ENCODE measurements at regions not wholly inside any gene's neighbourhood (a gene's known extent, or its start where the extent isn't known, plus 50 kb on each side); places are given as distances from the start of the nearest gene placed in this dataset.

- H3K23ac ChIP-seq (ENCODE audit: low read depth, low read length), result no peak overlapping the region
- dilution Hi-C loops (cut with HindIII; ENCODE audit: low sequenced_read_pairs, unreplicated experiment) (no loop called here), in situ Hi-C loops (cut with MboI; ENCODE audit: low sequenced_read_pairs) (no loop called here), intact Hi-C loops (cut with micrococcal nuclease) (no loop called here)
- H4K5ac ChIP-seq (ENCODE audit: low read depth, low read length), result no peak overlapping the region
- DNase-seq (no peak), ATAC-seq (ENCODE audit: low read depth) (no peak)
- no peak overlapping the region for H2AFZ ChIP-seq (replicated peaks; ENCODE audit: low read length, poor library complexity)
- H3K14ac ChIP-seq (replicated peaks; ENCODE audit: low read depth, low read length), result no peak overlapping the region
- no peak overlapping the region for H3K56ac ChIP-seq (ENCODE audit: extremely low read depth, insufficient read depth, low read length)
- no peak overlapping the region for H2AK9ac ChIP-seq (replicated peaks; ENCODE audit: low read depth, low read length, poor library complexity)
- no peaks in the 10 kb centered on the region for H3K27me3 ChIP-seq (ENCODE audit: control insufficient read depth, insufficient read depth, low read length)
- H2BK120ac ChIP-seq (ENCODE audit: low read depth, low read length), result no peak overlapping the region
- no peaks in the 10 kb centered on the region for H3K4me1 ChIP-seq (ENCODE audit: control insufficient read depth, insufficient read depth, low read length)
- H3K9me1 ChIP-seq (ENCODE audit: insufficient read depth, low read length), result no peaks in the 10 kb centered on the region
- no peak overlapping the region for H4K91ac ChIP-seq (ENCODE audit: insufficient read depth, low read depth, low read length)
- ChIA-PET CTCF (no interaction called here), POLR2A (ENCODE audit: unreplicated experiment) (no interaction called here)
- no peak overlapping the region for H3K4me2 ChIP-seq (ENCODE audit: low read depth, low read length)
- H3K79me1 ChIP-seq (ENCODE audit: low read depth in 1 of 2, low read length in 2 of 2), result no peaks in the 10 kb centered on the region
- WGBS, 2 experiments (ENCODE audit: extremely low coverage in 2 of 2, insufficient read length in 1 of 2), result 0% methylated on average over 1 of the region's 3 CpGs; no CpG with 5 or more reads in 1 of the 2 experiments
- H3K27ac ChIP-seq (ENCODE audit: insufficient read depth, low read length), result no peak overlapping the region
- no peak overlapping the region for H3K9ac ChIP-seq (ENCODE audit: low read depth, low read length)
- no peak overlapping the region for H2BK20ac ChIP-seq (ENCODE audit: low read depth, low read length)
- H3K36me3 ChIP-seq (ENCODE audit: control insufficient read depth, insufficient read depth, low read length), result no peaks in the 10 kb centered on the region
- no peak overlapping the region for H3K4ac ChIP-seq (ENCODE audit: low read depth, low read length)
- no peak overlapping the region for H2BK15ac ChIP-seq (ENCODE audit: low read depth, low read length)
- no peak overlapping the region for H2AK5ac ChIP-seq (ENCODE audit: low read depth, low read length)
- BruUV-seq (replicated peaks), result no TSS peak
- H4K20me1 ChIP-seq (ENCODE audit: insufficient read depth, low read length), result no peaks in the 10 kb centered on the region
- H3K9me3 ChIP-seq (ENCODE audit: control insufficient read depth, insufficient read depth, low read length), result no peaks in the 10 kb centered on the region; the same call in 1 of the 2 replicates
- H2BK5ac ChIP-seq (ENCODE audit: low read depth, low read length, poor library complexity, severe bottlenecking), result no peak overlapping the region
- H3K4me3 ChIP-seq (ENCODE audit: insufficient read depth, low read depth, low read length), result no peak overlapping the region
- TF ChIP-seq USF2 (IDR thresholded peaks at IDR 0.05; ENCODE audit: low read depth, low read length), result no peak
- no peak overlapping the region for H4K8ac ChIP-seq (ENCODE audit: low read depth in 2 of 2, low read length in 2 of 2)
- H3K18ac ChIP-seq (ENCODE audit: low read depth, low read length), result no peak overlapping the region
Observed at GRCh38 chr10:105359708-105360107, 718.6 kb downstream of the SORCS3 start.
